ENCODE measurements at regions not wholly inside any gene's neighbourhood (a gene's known extent, or its start where the extent isn't known, plus 50 kb on each side); places are given as distances from the start of the nearest gene placed in this dataset.

DNA sequence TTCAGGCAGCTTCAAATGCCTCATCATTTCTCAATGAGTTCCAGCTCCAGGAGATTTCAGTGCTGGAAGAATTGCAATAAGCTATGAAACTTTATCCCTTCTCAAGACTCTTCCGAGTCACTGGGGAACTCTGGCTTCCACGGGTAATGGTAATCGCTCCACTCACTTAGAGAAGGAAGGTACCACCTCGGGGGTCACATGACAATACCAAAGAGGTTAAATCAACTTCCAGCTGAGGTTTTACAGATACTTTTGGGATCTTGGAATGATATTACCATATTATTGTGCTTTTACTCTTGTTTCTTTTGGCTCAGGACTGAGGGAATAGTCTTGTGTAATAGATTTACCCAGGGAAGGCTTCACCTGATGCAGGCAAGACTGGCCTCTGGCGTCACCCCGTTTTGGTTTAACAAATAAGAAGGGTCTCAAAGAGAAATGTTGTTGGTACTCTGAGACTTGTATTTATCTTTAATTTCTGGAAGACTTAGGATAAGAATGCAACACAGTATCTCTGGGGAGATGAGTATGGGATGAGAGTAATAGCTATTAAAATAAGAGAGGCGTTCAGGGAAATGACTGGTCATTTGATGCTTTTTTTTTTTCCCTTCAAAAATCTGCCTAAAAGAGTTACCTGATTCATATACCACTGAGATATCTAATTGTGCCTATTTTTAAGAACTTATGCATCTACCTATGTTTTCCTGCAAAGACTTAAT is 316.9 kb upstream of the ZEB2 start:
- DNase-seq, result no peak

DNA sequence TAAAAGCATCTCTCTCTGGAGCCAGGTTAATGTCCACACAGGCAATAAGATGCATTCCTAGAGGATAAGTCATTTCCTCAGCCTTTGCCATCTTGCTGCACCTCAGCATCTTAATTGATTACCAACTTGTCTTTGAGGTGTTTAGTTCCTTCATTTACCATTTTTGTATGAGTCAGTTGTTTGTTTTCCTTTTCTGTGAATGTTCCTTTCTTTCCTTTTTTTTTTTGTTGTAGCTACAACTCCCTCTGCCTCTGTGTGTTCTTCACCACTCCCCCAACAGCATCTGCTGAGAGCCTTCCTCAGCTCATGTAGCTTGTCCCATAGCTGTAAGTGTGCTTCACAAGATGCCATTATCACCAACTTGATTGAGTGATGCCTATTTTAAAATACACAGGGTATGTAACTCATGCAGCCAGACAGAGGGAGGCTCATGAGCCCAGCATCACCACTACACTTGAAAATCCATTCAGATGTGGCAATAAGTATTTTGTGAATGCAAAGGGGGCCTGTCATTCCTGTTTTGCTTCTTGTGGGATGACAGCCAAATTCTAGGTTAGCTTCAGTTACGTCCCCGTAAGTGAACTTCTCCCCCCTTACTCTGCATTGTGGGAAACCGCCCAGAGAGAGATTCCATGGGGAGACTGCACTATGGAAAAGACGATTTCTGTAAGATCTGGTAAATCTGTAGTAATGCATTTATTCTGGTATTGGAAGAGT is 315.9 kb upstream of the ZEB2 start:
- no peak for DNase-seq

DNA sequence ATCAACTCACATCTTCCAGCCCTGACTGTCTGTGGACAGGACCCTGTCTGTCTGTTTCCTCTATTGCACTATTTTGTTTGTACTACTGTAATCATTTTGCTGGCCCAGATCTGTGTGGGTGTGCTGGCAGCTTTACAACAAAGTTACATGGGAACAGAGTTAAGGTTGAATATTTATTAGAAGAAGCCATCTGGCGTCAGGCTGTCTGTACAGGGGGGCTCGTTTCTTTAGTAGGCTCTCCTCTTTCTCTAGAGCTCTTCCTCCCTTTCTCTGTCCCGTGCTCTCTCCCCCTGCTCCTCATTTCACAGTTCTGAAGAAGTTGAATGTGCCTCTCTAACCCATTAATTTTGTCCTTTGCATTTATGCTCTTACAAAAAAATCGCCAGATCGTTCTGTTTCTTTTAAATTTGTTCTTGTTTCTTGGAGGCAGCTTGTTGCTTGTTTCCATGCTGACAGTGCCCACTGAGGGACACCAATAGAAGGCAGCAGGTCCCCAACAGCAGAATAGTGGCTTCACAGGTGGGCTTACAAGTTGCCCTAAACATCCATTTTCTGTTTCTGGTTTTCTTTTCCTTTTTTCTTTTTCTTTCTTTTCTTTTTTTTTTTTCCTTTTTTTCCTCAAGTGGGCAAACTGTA is 315.2 kb upstream of the ZEB2 start:
- peak; percentile 61 for DNase-seq

DNA sequence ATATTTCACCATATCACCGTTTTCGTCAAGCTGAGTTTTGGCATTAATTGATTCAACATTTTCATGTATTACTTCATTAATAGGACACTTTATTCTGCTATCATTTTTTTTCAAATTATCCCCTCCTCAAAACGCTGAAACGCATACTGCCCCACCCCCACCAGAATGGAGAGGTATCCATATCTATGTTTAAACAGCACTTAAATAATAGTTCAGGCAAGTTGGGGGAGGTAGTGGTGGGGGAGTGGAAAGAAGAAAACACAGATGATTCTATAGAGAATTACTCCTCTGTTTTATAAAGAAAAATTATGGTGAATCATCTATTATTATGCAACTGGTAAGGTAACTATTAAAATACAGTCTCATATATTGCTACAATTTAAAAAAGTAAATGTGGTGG is 314.4 kb upstream of the ZEB2 start:
- DNase-seq, result no peak

DNA sequence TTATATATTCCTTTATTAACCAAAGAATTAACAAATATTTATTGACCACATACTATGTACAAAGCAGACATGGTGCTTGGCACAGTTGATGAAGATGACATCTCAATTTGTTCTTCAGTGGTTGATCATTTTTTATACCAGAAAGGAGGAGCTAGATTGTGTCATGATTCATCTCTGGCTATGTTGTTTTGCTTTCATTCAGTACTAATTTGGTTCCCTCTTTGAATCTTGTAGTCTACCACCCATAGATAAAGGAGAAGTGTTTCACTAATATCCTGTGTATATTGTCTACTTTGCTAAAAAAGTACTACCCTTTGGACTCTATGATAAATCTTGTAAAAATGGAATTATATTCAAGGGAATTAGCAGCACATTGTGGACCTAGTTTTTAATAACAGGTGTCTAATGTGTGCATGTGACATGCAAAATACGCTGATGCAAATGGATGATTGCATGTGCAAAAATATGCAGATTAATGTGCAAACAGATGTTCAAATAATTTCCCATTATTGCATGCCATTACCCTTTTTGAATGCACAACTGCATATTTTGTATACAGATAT is 313.2 kb upstream of the ZEB2 start:
- DNase-seq, result no peak

DNA sequence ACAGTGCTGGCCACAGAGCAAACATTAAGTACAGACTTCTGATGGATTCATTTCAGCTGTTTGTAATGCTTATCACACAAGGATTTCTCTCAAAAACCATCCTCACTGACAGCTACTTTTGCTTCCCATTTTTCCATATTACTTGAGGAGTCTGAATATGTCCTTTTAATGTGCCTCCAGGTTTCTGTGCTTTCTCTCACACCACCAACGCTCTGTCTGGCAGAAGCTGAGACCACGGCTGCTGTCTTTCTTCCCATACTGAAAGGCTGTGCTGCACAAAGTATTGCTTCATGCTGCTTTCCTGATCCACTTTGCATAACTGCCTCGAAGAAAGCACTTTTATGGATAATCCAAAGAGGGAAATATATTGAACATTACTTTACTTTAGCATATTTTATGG is 312.1 kb upstream of the ZEB2 start:
- no peak for DNase-seq

DNA sequence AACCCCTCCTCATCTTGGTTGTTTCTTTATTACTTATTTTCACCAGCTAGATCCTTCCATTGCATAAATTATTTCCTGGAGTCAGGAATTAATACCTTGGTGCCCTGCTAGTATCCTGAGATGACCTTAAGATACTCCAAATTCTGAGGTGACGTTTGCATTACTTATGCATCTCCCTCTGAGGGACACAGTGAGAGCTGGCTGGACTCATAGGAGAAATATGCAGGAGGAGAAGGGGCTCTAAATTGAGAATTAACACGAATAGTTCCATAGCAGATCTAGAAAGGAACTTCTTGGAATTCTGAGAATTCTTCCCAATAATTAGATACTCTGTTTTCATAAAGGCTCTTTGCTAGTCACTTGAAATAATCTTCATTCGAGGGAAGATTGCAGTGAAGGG is 310.6 kb upstream of the ZEB2 start:
- DNase-seq, result no peak

DNA sequence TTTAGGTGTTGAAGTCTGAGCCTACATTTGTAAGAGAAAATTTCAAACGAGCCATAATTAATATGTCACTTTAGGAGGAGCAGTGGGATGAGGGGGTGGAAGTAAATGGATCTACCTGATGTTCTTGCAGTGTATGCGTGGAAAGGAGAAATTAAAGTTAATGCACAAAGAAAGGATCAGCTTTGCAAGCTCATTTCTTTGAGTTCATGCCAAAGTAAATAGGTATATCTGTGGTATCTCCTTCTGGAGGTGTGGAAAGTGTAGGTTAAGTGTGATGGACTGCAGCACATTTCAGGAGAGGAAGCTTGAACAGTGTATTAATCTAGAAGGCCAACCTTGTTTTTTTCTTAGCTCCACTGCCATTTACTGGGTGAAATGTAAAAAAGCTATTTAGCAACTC is 307.5 kb upstream of the ZEB2 start:
- no peak for DNase-seq

DNA sequence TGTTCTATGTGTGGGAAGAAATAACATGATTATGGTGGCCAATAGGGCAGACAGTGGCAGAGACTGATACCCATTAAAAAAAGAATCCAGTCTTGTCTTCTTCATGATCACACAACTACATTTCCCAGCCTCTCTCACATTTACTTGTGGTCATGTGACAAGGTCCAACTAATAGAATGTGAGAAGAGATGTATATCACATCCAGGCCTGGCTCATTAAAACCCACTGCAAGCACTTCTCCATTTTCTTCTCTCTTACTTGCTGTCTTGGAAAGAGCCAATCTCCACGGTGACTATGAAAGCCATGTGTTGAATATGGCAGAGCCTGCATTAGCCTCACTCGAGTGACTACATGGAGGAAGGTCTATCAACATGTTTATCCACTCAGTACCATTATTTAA is 306.2 kb upstream of the ZEB2 start:
- DNase-seq, result no peak

DNA sequence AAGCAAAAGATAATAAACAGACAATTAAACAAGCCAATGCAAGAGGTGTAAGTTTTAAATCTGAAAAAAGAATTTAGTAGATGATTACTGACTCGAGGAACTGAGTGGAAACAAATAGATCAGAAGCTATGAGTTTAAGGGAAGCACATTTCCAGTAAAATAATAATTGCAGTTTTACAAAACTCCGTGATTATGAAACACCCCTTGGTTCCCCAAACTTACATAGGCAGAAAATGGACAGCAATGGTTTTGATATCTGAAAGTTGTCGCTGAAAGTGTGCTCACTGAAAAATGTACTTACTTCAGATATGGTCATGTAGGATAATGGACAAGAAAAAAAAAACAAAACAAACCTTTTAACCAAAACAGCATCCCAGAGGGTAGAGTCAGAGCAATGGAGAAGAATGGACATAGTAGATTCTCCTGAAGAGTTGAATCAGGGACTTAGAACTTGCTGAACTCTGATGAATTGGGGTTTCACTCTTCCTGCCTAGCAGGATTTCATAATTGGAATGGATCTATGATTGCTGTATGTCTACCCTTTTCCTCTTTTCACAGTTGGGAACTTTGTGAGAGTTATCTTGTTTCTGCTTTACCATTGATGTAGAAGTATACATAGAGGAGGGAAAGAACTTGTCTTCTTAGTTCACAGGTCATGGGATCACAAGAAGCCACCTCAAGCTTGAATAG is 305.6 kb upstream of the ZEB2 start:
- no peak for DNase-seq

DNA sequence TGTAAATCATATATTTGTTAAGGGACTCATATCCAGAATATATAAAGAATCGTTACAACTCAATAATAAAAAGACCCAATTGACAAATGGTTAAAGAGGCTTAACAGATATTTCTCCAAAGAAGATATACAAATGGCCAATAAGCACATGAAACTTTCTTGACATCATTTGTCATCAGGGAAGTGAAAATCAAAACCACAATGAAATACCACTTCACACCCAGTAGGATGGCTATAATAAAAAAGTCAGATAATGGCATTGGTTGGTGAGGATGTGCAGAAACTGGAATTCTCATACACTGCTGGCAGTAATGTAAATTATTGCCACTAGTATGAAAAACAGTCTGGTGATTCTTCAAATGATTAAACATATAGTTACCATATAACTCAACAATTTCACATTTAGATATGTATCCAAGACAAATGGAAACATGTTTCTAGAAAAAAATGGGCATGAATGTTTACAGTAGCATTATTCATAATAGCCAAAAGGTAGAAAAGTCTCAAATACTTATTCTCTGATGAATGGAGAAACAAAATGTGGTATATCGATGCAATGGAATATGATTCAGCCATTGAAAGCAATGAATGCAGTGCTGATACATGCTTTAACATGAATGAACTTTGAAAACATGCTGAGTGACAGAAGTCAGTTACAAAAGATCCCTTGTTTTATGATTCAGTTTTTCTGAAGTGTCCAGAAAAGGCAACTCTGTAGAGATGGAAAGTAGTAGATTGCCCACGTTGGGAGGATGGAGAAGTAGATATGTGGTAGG is 304.6 kb upstream of the ZEB2 start:
- DNase-seq, result no peak

DNA sequence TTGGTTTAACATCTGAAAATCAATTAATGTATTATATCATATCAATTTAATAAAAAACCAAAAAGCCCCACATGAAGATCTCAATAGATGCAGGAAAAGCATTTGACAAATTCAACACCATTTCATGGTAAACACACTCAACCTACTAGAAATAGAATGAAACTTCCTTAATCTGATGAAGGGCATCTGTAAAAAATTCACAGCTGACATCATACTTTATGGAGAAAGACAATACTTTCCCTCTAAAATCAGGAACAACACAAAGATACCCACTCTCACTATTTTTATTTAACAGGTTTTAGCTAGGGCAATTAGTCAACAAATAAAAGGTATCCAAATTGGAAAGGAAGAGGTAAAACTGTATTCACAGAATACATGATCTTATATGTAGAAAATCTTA is 303.0 kb upstream of the ZEB2 start:
- DNase-seq, result no peak

DNA sequence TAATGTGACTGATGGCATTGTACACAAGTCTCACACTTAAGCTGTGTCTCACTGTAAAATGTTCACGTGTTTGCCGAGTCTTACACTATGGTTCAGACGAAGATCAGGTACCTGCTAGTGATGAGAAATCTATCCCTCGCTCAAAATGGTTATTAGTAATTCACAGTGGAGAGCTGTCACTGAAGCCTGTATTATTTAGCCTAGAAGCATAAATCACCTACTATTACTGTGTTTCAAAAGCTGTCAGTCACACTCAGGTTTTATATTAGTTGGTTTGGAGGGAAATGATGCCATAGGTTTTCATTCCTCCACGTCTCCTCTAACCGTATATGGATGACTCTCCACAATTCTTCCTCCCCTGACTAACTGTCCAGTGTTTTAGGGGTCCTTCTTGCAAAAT is 292.4 kb upstream of the ZEB2 start:
- DNase-seq, result no peak

DNA sequence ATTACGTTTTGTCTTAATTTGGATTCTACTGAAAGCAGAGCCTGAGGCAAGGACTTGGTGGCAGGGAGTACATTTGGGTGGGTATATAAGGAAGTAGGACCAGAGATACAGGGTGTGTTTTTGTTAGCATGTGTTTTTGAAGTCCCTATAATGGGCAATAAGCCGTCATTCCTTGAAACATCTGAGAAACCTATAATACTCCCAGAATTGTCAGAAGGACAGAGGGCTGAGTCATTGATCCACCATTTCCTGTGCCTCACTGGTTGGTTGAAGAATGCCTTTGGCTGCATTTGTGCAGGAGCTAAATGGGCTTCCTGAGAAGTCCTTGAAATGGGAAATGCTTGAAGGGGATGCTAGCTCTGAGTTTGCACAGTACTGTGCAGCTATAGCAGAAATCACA is 281.8 kb upstream of the ZEB2 start:
- no peak for DNase-seq

DNA sequence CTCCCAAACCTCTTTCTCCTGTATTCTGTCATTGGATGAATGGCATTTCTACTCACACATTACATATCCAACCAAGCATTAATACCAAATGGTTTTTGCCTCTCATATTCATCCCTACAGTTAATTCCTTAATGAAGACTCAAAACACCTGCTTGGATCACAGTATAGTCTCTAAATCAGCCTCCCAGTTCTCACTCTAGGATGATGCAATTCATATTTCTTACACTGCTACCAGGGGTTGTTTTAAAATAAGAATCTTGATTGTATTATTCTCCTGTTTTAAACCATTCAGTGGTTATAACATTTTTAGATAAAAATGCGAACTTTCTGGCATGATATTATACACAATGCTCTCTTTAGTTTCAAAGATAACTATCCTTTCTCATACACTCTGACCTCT is 281.4 kb upstream of the ZEB2 start:
- DNase-seq, result no peak

DNA sequence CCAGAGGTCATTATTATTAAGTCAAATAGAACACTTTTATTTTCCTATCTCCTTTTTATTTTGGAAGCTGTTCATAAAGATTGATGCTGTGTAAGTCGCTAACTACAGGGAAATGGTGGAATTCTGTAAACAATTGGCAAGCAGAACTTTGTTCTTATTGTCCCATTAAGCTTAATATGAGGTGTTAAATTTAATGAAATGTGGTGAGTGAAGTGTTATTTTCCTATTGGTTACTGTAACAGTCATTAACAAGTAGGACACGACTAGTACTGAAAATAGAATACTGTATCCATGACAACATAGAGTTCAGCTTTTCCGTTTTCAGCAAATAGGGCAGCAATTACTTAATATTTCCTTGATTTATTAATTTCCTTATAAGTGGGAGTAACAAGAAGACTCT is 279.1 kb upstream of the ZEB2 start:
- DNase-seq, result no peak

DNA sequence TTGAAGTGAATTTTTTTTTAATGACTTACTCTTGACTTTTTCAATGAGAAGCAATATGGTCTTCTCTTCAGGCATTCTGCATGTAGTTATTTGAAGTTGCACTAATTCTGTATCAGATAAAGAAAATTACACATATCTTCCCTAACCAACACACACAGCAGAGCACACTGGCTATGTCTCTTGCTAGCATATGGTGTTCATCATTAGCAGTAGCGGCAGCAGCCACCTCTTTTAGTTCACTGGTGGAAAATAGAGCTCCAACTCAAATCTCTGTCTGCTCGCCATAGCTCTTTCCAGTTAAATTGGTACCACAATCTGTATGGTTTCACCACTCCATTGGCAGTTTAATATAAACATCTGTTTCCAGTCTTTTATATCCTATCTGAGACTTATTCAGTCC is 278.1 kb upstream of the ZEB2 start:
- DNase-seq, result no peak

DNA sequence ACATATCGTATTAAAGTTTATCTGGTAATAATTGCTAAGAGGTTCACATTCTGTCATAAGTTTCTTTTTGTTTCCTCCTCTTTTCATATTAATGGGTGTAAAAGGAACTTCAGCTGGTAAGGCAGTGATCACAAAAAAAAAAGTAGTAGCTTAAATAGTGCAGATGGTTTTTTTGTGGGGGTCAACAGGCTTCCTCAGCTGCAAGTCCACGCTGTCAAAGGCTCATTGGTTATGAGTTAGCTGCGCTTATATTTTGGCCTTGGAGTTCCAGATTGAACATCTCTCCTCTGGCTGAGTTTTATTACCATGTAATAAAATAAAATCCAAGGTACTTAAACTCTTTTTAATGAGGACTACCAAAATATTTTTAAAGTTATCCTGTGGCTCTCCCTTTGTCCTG is 277.0 kb upstream of the ZEB2 start:
- no peak for DNase-seq

DNA sequence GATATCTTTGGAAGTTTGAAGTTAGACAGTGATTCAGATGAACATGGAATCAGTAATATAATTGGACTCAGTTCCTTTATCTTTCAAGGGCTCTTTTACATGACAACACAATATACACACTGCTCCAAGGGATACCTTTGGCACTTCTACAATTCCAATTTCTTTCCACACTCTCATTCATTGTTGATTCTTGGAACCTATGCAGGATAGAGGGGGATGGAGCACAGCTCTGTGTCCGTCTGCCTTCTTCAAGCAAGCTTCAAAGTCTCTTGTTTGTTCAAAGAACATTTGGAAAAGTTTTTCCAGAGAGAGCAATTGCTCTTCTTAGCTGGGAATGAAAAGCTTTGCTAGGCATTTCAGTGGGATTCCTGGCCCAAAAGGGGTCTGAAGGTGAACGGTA is 276.2 kb upstream of the ZEB2 start:
- no peak for DNase-seq

DNA sequence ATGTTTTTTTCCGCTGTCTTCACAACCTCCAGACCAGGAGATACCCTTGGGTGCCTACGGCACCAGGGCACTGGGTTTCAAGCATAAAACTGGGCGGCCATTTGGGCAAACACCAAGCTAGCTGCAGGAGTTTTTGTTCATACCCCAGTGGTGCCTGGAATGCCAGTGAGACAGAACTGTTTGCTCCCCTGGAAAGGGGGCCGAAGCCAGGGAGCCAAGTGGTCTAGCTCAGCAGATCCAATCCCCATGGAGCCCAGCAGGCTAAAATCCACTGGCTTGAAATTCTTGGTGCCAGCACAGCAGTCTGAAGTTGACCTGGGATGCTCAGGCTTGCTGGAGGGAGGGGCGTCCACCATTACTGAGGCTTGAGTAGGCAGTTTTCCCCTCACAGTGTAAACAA is 265.3 kb upstream of the ZEB2 start:
- no peak for DNase-seq

DNA sequence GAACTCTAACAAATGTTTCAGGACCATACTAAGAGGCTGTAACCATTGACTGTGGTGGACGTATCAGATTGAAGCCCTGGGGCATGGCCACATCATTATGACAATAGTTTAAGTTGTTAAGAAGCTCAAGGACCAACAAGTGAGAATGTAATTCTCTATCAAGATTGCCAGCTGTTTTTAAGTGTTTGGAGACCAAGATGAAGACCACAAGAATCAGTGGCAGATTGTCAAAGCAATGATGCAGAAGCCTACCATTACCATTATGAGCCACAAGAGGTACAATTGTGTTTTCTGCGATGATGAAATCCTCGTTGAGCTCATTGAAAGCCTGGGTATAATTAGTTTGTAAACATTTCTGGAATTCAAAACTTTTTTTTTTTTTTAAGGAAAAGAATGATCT is 261.1 kb upstream of the ZEB2 start:
- no peak for DNase-seq

DNA sequence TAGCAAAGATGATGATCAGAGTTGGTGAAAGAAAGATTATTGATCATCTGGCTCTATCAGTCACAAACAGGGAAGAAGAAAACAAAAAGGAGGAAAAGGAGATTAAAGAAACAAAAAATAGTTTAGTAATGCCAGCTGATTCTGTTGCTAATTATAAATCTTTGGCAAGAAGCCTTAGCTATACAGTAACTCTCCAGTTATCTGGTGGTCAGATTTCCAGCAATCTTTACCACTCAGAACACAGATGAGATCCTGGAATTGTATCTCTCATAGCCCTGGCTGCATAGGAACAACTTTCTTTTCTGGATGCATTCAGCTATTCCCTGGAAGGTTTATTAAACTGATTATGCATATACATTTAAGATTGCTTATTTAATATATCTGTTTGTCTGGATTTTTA is 256.8 kb upstream of the ZEB2 start:
- no peak for DNase-seq

DNA sequence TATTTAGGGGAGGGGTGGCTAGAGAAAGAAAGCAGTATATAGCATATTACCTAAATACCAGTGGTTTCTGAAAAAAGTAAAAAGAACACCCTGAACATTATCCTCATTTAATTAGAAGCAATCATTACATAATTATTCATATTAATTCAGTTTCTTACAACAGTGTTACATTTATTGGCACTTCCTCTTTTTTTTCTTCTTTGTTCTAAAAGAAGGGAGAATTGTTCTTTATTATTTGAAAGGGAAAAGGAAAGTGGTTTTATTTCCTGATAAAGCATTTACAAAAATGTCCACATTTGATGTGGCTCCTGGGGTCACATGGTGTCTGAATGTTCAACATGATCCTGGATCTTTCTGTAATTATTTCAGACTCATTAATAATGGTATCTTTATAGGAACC is 254.9 kb upstream of the ZEB2 start:
- no peak for DNase-seq
